Left colon (tissue), 2 donors: ENCODE measurements at regions not wholly inside any gene's neighbourhood (a gene's known extent, or its start where the extent isn't known, plus 50 kb on each side); places are given as distances from the start of the nearest gene placed in this dataset.
"Not testable (repeated sequence)": the region's sequence is repeated elsewhere in the genome, so short reads cannot be mapped to it uniquely, and the experiment has no call there.

ENCODE experiments used
- ATAC-seq: fragments of 200-7000 bp; cut with Tn5 transposase; one replicate; pipeline ENCODE4 v1.9.1; 2020; ENCODE audit warnings: mild to moderate bottlenecking, moderate library complexity
- DNase-seq, 2 donors: peaks; one replicate each; pipeline ENCODE4 v3.0.0-alpha.2; 2020
- intact Hi-C, 2 donors: fragments of 100-400 bp; cut with DNase I in 1 of 2; cut with micrococcal nuclease in 1 of 2; formaldehyde crosslinking; loops; one replicate each; pipeline versions ENCODE4 v1.11.2 to v1.14.0; 2022; cut with DNase I, micrococcal nuclease
- donor health status: DM: no; HTN: no; CAD: no.
- donor health status: DM: yes; HTN: yes; CAD: no.

DNA sequence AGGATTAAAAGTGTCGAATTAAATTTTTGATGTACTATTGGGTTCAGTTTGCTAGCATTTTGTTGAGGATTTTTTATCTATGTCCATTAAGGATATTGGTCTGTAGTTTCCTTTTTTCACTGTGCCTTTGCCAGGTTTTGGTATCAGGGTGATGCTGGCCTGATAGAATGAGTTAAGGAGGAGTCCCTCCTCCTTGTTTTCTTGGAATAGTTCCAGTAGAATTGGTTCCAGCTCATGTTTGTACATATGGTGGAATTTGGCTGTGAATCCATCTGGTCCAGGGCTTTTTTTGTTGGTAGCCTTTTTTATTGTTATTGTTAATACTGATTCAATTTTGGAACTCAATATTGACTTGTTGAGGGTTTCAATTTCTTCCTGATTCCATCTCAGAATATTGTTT, 141.8 kb downstream of the SIM1 start:
- intact Hi-C loops: no loop called here
- no peak for DNase-seq
- ATAC-seq: no peak

GRCh38 chr6:100320686-100321085, 144.0 kb downstream of the SIM1 start:
- intact Hi-C loops: no loop called here
- ATAC-seq (no peak), DNase-seq (no peak)

- DNase-seq: no peak
- no peak for ATAC-seq
- intact Hi-C loops: no loop called here
These were observed 147.7 kb downstream of the SIM1 start for GRCh38 chr6:100317031-100317430.

DNA sequence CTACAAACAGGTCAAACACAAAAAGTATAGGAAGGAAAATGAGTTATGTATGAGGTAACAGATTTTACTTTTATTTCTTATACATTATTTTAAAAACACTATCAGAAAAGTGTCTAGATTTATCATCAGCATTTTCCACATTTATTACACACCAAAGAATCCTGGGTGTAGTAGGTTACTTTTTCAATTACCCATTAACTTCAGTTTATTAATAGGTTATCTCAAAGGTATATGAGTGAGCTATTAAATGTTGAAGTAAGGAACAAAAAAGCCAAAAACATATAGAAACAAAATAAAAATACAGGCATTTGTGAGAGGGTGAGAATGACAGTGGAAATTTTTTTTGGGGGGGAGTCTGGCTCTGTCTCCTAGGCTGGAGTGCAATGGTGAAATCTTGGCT, 150.5 kb downstream of the SIM1 start:
- no peak for DNase-seq
- intact Hi-C loops: no loop called here
- ATAC-seq: no peak

DNA sequence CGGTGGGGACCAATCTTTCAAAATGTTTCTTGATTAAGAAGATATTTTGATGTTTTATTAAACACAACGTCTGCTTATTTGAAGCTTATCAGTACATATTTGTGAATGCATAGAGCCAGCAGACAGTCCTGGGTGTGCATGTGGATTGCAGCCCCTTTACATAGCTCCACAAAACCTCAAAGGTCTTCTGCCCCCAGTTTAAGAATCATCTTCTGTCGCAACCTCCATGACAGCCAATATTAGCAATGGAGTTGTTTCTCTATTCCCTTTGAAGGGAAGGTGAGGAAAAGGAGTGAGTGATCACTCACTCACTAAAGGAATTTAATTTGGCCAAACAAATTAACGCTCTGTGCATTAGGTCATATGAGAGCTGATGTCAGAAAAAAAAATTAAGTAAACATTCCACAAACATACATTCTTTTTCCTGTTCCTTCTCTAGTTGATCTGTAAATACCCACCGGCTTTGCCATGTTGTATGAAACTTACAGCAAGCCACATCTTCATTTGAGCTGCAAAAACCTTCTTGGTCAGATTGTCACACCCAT, 152.9 kb downstream of the SIM1 start:
- no peak for ATAC-seq
- intact Hi-C loops: no loop called here

DNA sequence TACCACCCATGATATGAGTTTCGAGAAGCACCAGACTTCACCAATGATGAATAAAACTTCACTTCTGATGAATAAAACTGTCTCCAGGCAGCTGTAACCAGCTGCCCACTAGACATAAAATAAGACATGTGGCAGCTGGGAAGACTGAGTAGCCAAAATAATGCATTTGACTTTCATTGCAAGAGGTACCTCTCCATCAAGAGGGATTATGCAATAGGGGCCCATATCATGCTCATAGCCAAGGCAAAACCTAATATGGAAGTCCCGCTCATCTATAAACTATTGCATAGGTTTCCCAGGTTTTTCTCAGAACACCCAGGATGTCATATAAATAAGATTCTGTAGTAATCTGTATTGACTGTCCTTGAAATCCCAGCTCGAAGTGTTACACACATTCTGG, 155.5 kb downstream of the SIM1 start:
- ATAC-seq (no peak), DNase-seq (no peak)
- intact Hi-C loops: no loop called here

More for the DNA sequence above, 152.9 kb downstream of the SIM1 start:
- no peak for DNase-seq

DNA sequence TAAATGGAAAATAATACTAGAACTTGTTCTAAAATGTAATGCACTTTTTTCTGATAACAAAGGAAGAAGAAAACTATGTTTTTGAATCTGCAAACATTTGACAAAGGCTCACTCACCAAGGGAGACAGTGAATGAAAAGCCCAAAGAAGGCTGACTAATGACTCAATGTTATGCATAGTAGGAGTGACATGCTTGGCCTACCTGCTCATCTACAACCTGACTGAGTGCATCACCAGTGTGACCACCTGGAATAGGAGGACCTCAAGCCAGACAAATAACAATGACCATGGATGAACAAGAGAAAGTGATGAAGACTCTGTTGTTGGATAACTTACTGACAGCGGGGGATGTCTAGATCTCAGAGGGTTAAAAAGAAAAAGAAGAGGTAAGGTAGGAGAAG, 157.2 kb downstream of the SIM1 start:
- intact Hi-C loops: no loop called here
- DNase-seq (no peak), ATAC-seq (no peak)

- DNase-seq (no peak), ATAC-seq (no peak)
- intact Hi-C loops: no loop called here
These were observed 159.4 kb downstream of the SIM1 start for GRCh38 chr6:100305209-100305869.

GRCh38 chr6:100304575-100304974, 160.1 kb downstream of the SIM1 start:
- ATAC-seq (no peak), DNase-seq (no peak)
- intact Hi-C loops: no loop called here

DNA sequence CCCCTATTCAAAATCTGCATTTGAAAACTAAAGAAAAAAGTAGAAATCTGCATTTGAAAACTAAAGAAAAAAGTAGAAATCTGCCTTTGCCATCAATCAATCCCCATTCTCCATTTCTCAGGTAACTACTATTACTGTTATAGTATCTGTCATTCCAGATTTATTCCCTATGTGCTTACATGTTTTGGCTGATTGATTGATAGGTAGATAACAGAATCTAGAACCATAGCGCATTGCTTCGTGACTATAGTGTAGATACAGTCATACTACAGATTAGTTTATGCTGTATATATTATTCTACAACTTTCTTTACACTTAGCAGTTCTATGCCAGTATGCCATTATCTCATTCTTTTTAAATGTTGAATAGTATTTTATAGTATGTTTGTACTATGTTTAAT, 163.0 kb downstream of the SIM1 start:
- no peak for ATAC-seq

GRCh38 chr6:100300221-100300736, 164.4 kb downstream of the SIM1 start:
- intact Hi-C loops: no loop called here
- DNase-seq (no peak), ATAC-seq (no peak)

More for the DNA sequence above, 163.0 kb downstream of the SIM1 start:
- intact Hi-C loops: no loop called here
- DNase-seq: no peak

DNA sequence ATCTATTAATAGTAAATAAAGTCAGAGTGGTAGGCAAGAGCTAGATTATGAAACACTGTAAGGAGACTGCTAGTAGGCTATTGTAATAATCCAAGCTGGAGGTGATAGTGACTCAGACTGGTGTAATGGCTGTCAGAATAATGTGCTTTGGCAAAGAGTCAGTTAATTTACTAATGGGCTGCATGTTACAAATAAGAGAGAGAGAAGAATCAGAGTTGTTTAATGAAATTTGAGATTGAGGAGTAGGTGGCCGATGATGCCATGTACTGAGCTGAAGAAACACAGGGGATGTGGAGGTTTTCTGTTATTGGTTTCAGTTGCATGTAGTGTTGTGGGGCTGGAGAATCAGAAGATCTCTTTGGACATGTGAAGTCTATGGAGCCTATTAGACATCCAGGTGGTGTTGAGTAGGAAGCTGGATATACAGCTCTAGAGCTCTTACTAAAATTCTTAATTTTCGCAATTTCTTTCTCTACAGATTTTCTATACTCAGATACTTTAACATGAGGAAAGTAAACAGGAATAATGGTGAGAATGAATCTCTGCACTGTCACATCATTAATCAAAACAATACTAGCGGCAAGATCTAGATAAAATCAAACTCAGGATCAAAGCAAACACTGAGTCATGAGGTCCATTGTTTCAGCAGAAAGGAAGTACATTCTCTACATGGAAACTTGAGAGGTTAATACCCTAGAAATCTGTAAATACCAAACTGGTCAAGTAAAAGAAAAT, 167.7 kb downstream of the SIM1 start:
- no peak for DNase-seq
- no peak for ATAC-seq
- intact Hi-C loops: no loop called here

- ATAC-seq, intact Hi-C loops, DNase-seq: not testable (repeated sequence)
These were observed 169.5 kb downstream of the SIM1 start for GRCh38 chr6:100295172-100295571.

GRCh38 chr6:100289285-100289684, 175.4 kb downstream of the SIM1 start:
- intact Hi-C loops: no loop called here
- no peak for DNase-seq
- no peak for ATAC-seq

DNA sequence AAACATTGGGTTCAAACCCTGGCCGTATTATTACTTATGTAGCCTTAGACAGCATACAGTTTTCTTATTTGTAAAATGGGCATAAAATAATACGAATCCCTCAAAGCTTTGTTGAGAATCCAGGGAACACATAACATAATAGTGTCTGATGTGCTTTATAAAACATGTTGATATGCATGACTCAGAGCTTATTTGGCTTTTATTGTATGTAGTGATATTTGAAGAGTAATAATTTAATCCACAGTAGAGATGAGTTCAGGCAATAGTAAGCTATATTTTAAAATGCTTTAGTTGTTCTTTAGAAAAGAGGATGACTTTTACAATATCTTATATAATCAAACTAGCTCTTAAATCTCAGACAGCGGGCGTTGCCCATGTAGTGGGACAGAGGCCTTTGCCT, 176.4 kb downstream of the SIM1 start:
- ATAC-seq (no peak), DNase-seq (no peak)
- intact Hi-C loops: no loop called here

DNA sequence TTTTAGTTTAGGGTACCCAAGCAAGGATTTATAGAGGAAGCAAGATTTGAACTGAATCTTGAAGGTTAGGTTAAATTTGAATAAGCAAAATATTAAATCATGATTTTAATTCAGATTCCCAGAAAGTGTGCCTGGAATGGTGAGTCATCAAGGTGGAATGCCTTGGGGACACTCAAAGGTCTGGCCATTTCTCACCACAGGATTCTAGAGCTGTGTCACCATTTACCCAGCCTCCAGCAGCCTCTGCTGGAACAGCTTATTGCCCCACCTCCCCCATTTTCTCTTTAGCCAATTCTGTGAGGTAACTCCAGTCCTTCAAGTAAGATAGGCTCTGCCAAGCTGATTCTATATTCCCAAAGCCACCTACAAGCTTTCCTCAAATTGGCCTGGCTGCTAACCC, 181.4 kb downstream of the SIM1 start:
- no peak for DNase-seq
- intact Hi-C loops: no loop called here
- no peak for ATAC-seq

DNA sequence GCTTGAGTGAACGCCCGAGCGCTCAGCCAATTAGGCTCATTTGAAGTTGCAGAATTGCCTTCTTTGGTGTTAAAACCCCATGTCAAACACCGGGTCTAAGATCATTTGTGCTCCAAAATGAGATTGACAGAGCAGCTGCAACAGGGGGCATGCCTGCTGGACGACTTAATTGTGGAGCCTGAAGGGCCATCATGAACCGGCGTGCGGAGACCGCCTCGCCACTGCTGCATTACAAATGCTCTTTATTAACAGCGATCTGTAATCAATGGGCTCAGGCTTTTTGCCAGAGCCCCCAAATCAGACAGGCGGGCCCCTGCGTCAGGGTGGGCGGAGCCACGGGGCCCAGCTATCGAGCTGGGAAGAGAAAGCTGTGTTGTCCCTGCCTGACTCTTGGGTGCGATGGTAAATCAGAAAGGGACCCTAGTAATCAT, 183.2 kb downstream of the SIM1 start:
- DNase-seq (no peak), ATAC-seq (no peak)
- intact Hi-C loops: no loop called here

- no peak for ATAC-seq
- intact Hi-C loops: no loop called here
- no peak for DNase-seq
These were observed 188.2 kb downstream of the SIM1 start for GRCh38 chr6:100276311-100277057.

DNA sequence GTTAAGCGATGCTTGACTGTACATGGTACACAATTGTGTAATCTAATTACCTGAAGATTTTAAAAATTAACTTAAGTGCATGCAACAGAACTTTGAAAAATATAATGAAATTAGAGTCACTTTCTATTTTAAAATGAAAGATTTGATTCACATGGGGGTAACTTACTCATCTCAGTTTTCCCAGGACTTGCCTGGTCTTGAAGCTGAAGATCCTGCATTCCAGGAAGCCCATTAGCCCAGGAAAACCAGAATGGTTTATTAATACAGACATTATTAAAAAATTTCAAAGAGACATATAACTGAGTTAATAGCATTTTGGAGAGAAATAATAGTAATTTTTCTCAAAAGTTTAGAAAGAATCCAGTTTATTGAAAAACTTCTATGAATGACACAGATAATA, 190.6 kb downstream of the SIM1 start:
- intact Hi-C loops: no loop called here
- DNase-seq (no peak), ATAC-seq (no peak)

- ATAC-seq: no peak
- DNase-seq: no peak
- intact Hi-C loops: no loop called here
These were observed 193.1 kb downstream of the SIM1 start for GRCh38 chr6:100271625-100272024.
